MM.1S (cell line): ENCODE measurements at regions not wholly inside any gene's neighbourhood (a gene's known extent, or its start where the extent isn't known, plus 50 kb on each side); places are given as distances from the start of the nearest gene placed in this dataset.

Experiments used
- CTCF ChIP-seq: fragments of 300-600 bp; sonication (generic); IDR thresholded peaks from 2 replicates; pipeline ENCODE4 v1.5.1; 2016; ENCODE audit warnings: antibody characterized with exemption, low read length, mixed read lengths
- EZH2 ChIP-seq: fragments of 300-600 bp; sonication (generic); optimal IDR thresholded peaks from 2 replicates; pipeline ENCODE3; 2017; ENCODE audit warnings: low read depth, mild to moderate bottlenecking, antibody characterized with exemption, low read length, mixed read lengths
- EZH2phosphoT487 ChIP-seq: fragments of 300-600 bp; sonication (generic); IDR thresholded peaks from 2 replicates; pipeline ENCODE4 v1.6.1; 2018; ENCODE audit warnings: antibody characterized with exemption, low read length

- TF ChIP-seq CTCF (no peak), EZH2phosphoT487 (no peak), EZH2 (no peak)
Observed at GRCh38 chr12:126782083-126782482, 1484.9 kb upstream of the TMEM132C start.
